ENCODE measurements at regions not wholly inside any gene's neighbourhood (a gene's known extent, or its start where the extent isn't known, plus 50 kb on each side); places are given as distances from the start of the nearest gene placed in this dataset.

DNA sequence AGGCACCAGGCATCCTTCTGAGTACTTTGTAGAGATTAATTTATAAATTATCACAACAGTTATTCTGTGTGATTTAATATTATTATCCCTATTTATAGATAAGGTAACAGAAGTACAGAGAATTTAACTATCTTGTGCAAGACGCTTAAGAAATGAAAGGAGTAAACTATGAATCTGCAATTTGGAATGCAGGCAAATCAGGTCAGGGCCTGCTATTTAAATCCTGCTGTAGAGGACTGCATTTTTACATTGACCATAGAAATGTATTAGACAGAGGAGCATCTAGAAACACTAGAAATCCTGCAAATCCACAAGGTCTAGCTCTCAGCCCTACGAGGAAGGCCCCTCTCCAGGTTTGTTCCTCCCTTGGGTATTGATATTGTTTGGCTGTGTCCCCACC is 336.2 kb downstream of the ETS1 start:
- H3K4me3 ChIP-seq (ENCODE audit: control insufficient read depth, low read depth, low read length) = no peak overlapping the region
- TF ChIP-seq, protein P1, sequence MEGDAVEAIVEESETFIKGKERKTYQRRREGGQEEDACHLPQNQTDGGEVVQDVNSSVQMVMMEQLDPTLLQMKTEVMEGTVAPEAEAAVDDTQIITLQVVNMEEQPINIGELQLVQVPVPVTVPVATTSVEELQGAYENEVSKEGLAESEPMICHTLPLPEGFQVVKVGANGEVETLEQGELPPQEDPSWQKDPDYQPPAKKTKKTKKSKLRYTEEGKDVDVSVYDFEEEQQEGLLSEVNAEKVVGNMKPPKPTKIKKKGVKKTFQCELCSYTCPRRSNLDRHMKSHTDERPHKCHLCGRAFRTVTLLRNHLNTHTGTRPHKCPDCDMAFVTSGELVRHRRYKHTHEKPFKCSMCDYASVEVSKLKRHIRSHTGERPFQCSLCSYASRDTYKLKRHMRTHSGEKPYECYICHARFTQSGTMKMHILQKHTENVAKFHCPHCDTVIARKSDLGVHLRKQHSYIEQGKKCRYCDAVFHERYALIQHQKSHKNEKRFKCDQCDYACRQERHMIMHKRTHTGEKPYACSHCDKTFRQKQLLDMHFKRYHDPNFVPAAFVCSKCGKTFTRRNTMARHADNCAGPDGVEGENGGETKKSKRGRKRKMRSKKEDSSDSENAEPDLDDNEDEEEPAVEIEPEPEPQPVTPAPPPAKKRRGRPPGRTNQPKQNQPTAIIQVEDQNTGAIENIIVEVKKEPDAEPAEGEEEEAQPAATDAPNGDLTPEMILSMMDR (IDR thresholded peaks at IDR 0.05; ENCODE audit: control insufficient read depth, insufficient read depth, low read depth, low read length, missing control alignments) = no peak
- DNase-seq (ENCODE audit: low read depth) = peak; percentile 33

DNA sequence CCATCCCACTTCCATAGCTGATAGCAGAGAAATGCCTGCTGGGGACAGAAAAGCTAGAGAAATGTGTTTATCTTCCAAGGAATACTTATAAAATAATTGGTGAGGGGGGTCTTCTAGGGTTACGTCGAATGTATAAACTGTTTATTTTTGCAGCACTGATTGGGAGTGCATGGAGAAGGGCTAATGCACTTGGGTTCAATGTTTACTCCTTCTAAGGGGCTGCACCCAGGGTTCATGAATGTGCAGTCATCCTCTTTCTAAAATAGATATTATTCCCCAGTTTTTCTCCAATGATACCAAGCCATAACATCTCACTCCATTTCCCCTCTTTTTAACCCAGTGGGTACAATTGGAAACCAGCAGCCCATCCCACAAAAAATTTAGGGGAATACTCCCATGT is 336.9 kb downstream of the ETS1 start:
- DNase-seq (ENCODE audit: low read depth) = no peak
- TF ChIP-seq, protein P1 (IDR thresholded peaks at IDR 0.05; ENCODE audit: control insufficient read depth, insufficient read depth, low read depth, low read length, missing control alignments) = no peak
- H3K4me3 ChIP-seq (ENCODE audit: control insufficient read depth, low read depth, low read length) = no peak overlapping the region

DNA sequence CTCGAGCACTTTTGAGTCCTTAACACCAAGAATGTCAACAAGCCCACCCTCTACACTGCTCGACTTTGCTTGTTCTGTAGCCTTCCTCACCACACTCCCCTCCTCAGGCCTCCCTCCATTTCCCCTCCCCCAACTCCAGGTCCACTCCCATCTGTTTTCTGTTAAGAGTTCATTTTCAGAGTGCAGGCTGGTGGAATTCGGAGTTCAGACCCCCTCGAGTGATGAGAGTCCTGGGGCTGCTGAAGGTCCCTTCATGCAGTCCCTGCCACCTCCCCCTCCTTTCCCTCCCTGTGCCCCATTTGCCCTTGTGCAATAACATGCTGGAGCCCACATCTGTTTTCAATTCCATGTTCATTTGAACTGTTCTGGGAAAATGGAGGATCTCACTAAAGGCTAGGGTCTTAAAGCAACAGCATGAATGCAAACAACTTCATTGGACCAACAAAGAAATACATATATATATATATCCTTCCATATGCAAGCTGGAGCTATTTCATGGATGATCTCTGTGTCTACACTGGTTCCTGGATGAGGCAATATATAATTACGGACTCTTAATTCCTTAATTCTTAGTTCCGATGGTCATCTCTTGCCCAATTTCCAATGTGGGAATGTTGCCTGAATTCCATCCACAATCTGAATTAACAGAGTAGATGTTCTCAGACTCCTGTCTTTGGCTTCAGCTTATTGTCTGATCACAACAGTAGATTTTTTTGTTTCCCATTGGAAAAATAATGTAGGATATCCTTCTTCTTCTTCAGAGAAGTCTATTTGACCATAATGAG is 340.4 kb downstream of the ETS1 start:
- no peak overlapping the region for H3K4me3 ChIP-seq (ENCODE audit: control insufficient read depth, low read depth, low read length)
- DNase-seq (ENCODE audit: low read depth) = no peak
- TF ChIP-seq, protein P1 (IDR thresholded peaks at IDR 0.05; ENCODE audit: control insufficient read depth, insufficient read depth, low read depth, low read length, missing control alignments) = no peak

DNA sequence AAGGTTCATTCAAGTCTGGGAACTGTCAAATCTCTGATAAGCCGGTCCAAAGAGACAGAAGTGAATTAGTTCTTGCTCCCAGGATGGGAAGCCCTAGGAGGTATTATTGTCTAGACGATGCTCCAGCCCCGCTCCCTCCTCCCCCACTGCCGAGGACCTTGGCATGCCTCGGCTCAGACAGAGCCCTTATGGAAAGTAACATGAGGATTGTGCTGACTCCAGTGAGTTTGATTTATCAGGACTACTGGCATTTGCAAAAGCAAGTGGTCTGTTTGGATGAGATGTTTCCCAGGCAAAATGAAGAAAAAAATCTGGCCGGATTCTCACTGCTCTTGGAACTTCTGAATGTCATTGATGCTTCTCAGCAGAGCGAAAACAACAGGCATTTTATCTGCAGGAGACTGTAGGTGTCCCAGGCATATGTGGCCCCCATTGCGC is 341.0 kb downstream of the ETS1 start:
- H3K4me3 ChIP-seq (ENCODE audit: control insufficient read depth, low read depth, low read length) = no peak overlapping the region
- DNase-seq (ENCODE audit: low read depth) = no peak
- TF ChIP-seq, protein P1 (IDR thresholded peaks at IDR 0.05; ENCODE audit: control insufficient read depth, insufficient read depth, low read depth, low read length, missing control alignments) = no peak

DNA sequence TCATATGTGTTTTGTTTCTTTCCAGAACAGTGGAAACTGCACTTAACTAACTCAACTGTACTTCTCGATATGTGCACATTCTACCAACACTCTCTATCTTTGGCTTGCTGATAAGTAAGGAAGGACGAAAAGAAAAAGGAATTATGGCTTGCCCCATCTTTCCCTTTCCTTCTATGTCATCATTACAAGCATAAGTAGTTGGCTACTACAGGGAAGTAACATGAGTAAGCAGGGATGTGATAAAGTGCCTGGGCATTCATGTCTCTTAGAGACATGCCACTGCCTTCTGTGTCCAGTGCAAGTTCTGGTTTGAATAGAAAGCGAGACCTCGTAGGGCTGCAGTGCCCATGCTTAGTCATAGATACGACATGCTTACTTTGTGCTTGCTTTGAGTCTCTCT is 342.5 kb downstream of the ETS1 start:
- H3K4me3 ChIP-seq (ENCODE audit: control insufficient read depth, low read depth, low read length) = no peak overlapping the region
- DNase-seq (ENCODE audit: low read depth) = no peak
- TF ChIP-seq, protein P1 (IDR thresholded peaks at IDR 0.05; ENCODE audit: control insufficient read depth, insufficient read depth, low read depth, low read length, missing control alignments) = no peak

DNA sequence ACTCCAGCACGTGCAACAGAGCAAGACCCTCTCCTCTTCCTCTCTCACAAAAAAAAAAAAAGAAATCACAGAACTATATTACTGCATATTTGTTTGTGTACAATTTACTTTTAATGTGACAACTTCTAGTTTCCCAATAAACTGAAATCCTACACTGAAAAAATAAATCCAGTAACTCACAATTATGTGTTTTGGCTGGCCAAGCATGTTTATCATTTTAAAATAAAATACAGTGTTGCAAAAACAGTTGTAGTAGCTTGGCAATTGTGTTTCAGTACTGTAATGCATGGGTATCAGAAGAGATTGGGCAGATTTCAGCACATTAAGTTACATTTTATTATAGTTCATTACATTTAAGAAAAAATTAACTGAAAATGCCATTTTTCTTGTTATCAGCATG is 344.9 kb downstream of the ETS1 start:
- no peak overlapping the region for H3K4me3 ChIP-seq (ENCODE audit: control insufficient read depth, low read depth, low read length)
- TF ChIP-seq, protein P1 (IDR thresholded peaks at IDR 0.05; ENCODE audit: control insufficient read depth, insufficient read depth, low read depth, low read length, missing control alignments) = no peak
- DNase-seq (ENCODE audit: low read depth) = no peak

Data from AG09309 (cell line).